Adrenal gland (tissue), 5 donors: ENCODE measurements at regions not wholly inside any gene's neighbourhood (a gene's known extent, or its start where the extent isn't known, plus 50 kb on each side); places are given as distances from the start of the nearest gene placed in this dataset.

Experiments used
- POLR2A ChIP-seq, 2 donors: fragments of 450-650 bp; IDR thresholded peaks; one replicate each; pipeline ENCODE4 v1.6.1; 2017; ENCODE audit warnings: antibody characterized with exemption in 2 of 2, mild to moderate bottlenecking in 2 of 2, moderate library complexity in 1 of 2
- TF ChIP-seq, protein P1 (sequence below), 6 experiments: fragments of 450-650 bp in 4 of 6; fragments of 200-600 bp in 2 of 6; sonication (generic) in 1 of 6; IDR thresholded peaks; 1 replicate in 5 of 6; 2 replicates in 1 of 6; pipeline versions ENCODE4 v1.5.1 to v1.8.0; 2016 to 2021; ENCODE audit warnings: antibody characterized with exemption in 6 of 6, mild to moderate bottlenecking in 2 of 6, moderate library complexity in 1 of 6
- donor health status: DM: no; HTN: no; CAD: no.

DNA sequence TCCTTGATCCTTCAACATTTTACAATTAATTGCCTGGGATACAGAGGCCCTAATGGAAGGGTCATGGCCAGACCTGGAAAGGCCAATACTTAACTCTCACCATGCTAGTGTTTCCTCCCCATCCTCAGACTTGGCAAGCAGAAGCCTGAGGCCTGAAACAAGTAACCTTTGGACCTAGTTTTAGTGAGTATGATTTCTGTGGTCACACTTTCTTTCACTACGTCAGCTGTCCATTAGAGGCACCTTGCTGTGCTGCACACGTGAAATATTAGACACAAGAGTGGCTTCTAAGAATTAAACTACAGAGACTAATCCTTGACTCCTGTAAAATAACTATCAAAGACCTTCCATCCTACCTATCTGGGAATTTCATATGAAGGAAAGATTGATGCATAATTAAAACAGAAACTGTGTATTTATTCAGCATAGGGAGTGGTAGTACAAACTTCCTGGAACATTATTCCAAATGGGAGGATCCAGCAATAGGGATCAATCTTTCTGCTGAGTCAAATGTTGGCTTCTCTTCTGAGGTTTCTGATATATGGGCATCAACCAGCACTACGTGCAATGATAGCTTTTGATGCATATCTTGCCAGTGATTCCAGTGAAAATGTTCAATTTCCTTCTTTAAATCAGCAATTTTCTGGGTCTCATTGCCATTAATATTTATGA is 249.7 kb downstream of the IKZF2 start:
- TF ChIP-seq, protein P1, sequence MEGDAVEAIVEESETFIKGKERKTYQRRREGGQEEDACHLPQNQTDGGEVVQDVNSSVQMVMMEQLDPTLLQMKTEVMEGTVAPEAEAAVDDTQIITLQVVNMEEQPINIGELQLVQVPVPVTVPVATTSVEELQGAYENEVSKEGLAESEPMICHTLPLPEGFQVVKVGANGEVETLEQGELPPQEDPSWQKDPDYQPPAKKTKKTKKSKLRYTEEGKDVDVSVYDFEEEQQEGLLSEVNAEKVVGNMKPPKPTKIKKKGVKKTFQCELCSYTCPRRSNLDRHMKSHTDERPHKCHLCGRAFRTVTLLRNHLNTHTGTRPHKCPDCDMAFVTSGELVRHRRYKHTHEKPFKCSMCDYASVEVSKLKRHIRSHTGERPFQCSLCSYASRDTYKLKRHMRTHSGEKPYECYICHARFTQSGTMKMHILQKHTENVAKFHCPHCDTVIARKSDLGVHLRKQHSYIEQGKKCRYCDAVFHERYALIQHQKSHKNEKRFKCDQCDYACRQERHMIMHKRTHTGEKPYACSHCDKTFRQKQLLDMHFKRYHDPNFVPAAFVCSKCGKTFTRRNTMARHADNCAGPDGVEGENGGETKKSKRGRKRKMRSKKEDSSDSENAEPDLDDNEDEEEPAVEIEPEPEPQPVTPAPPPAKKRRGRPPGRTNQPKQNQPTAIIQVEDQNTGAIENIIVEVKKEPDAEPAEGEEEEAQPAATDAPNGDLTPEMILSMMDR (IDR thresholded peaks at IDR 0.05) = no peak
- no peak for TF ChIP-seq POLR2A (IDR thresholded peaks at IDR 0.05)
